ENCODE measurements at regions not wholly inside any gene's neighbourhood (a gene's known extent, or its start where the extent isn't known, plus 50 kb on each side); places are given as distances from the start of the nearest gene placed in this dataset.

- Histone ChIP-seq H2BK12ac (ENCODE audit: low read depth, low read length) (0 out of 2 replicates have a peak overlapping the region, but pooled peaks have one; percentile 68), H4K8ac (ENCODE audit: extremely low read depth, insufficient read depth, low read length) (peak overlapping the region; percentile 62; the same call in 1 of the 2 replicates), H2BK5ac (ENCODE audit: low read depth, low read length) (no peak overlapping the region), H3K9me3 (ENCODE audit: insufficient read depth in 2 of 2, low read depth in 1 of 2, low read length in 1 of 2) (no peaks in the 10 kb centered on the region), H3K27ac (ENCODE audit: low read depth, low read length) (no peak overlapping the region), H3K4ac (replicated peaks; ENCODE audit: insufficient read length, low read depth, low read length) (no peak overlapping the region), H3K4me1 (replicated peaks in 1 of 4; ENCODE audit: control insufficient read depth in 3 of 4, insufficient read depth in 4 of 4, low read length in 3 of 4) (peaks cover 6 to 14% (median 10%) of the 10 kb centered on the region in 4 experiments), H3K56ac (replicated peaks; ENCODE audit: insufficient read length, low read depth, low read length) (no peak overlapping the region), H3K23ac (ENCODE audit: insufficient read length) (no peak overlapping the region), H2AK5ac (ENCODE audit: low read depth, low read length) (no peak overlapping the region), H2BK20ac (ENCODE audit: low read length) (0 out of 2 replicates have a peak overlapping the region, but pooled peaks have one; percentile 3), H4K5ac (ENCODE audit: insufficient read length, low read depth, low read length) (no peak overlapping the region), H4K91ac (replicated peaks; ENCODE audit: insufficient read length, low read length) (peak overlapping the region; percentile 22), H3K14ac (ENCODE audit: insufficient read length) (no peak overlapping the region), H3K18ac (ENCODE audit: extremely low read depth, low read length) (peak overlapping the region; percentile 44; the same call in 1 of the 2 replicates), H3K27me3 (replicated peaks in 1 of 4; ENCODE audit: control insufficient read depth in 3 of 4, extremely low read depth in 1 of 4, insufficient read depth in 3 of 4, low read length in 3 of 4) (peaks cover 0 to 26% (median 16%) of the 10 kb centered on the region in 4 experiments; a peak in 5 of 7 replicates), H3K9ac (replicated peaks in 1 of 4; ENCODE audit: extremely low read depth in 1 of 4, low read depth in 3 of 4, low read length in 3 of 4) (no peak overlapping the region), H3K79me1 (ENCODE audit: low read depth, low read length) (peaks cover 2% of the 10 kb centered on the region; the same call in 1 of the 2 replicates), H3K79me2 (ENCODE audit: control insufficient read depth in 1 of 2, insufficient read depth in 2 of 2, low read length in 2 of 2) (peaks cover 0 to 26% of the 10 kb centered on the region in 2 experiments; a peak in 2 of 4 replicates), H2BK15ac (ENCODE audit: low read length) (0 out of 2 replicates have a peak overlapping the region, but pooled peaks have one; percentile 55), H4K20me1 (replicated peaks in 1 of 2; ENCODE audit: control insufficient read depth in 1 of 2, insufficient read depth in 2 of 2, low read length in 2 of 2) (peaks cover 2 to 3% of the 10 kb centered on the region in 2 experiments), H3K36me3 (ENCODE audit: control insufficient read depth in 2 of 4, insufficient read depth in 4 of 4, low read length in 3 of 4) (no peaks in the 10 kb centered on the region), H2AFZ (ENCODE audit: low read length) (no peak overlapping the region), H3K4me3 (ENCODE audit: extremely low read depth in 1 of 4, insufficient read depth in 2 of 4, low read depth in 3 of 4, low read length in 4 of 4) (0 out of 8 replicates have a peak overlapping the region, but pooled peaks of 1 of the 4 experiments have one; percentile 8), H3K4me2 (ENCODE audit: insufficient read depth in 1 of 2, low read depth in 2 of 2, low read length in 2 of 2) (peak overlapping the region; percentile 42 to 98; a peak in 3 of 4 replicates), H2BK120ac (replicated peaks; ENCODE audit: low read depth, low read length) (no peak overlapping the region), H3K23me2 (ENCODE audit: low read depth, low read length) (peaks cover 16% of the 10 kb centered on the region; the same call in 1 of the 2 replicates)
- CTCF ChIA-PET (ENCODE audit: partially characterized antibody) = interaction anchor here (0.6 to 3.0 kb wide), 6 partner anchors 10 to 264 kb away, joined by 3 to 10 read pairs (median 4); no protein-coding TSS in a partner anchor
- WGBS, 2 experiments (ENCODE audit: extremely low coverage in 1 of 2, insufficient coverage in 1 of 2, insufficient read length in 1 of 2, insufficient replicate concordance in 2 of 2, low coverage in 1 of 2, low lambda C conversion rate in 2 of 2, missing lambda C conversion rate in 1 of 2) = 84% methylated on average over 23 of the region's 23 CpGs; no CpG with 5 or more reads in 1 of the 2 experiments
- TF ChIP-seq CHD2 (IDR thresholded peaks at IDR 0.05; ENCODE audit: low read length) (no peak), ATF3 (IDR thresholded peaks at IDR 0.05; ENCODE audit: insufficient read depth, low read depth, low read length) (no peak), TBP (IDR thresholded peaks at IDR 0.05; ENCODE audit: low read depth, low read length) (no peak), TAF1 (IDR thresholded peaks at IDR 0.05; ENCODE audit: low read depth, low read length) (no peak), RXRA (IDR thresholded peaks at IDR 0.05; ENCODE audit: insufficient read depth, low read depth, low read length) (no peak), YY1 (IDR thresholded peaks at IDR 0.05; ENCODE audit: low read depth, low read length) (no peak), CBX5 (IDR thresholded peaks at IDR 0.05; ENCODE audit: low read depth, low read length) (no peak), TAF7 (optimal IDR thresholded peaks at IDR 0.05; ENCODE audit: borderline replicate concordance, low read depth, low read length) (no peak), POU5F1 (IDR thresholded peaks at IDR 0.05; ENCODE audit: low read depth, low read length) (no peak), ASH2L (IDR thresholded peaks at IDR 0.05; ENCODE audit: low read length) (no peak), EZH2 (IDR thresholded peaks at IDR 0.05; ENCODE audit: low read depth, low read length, severe bottlenecking) (no peak), FOSL1 (IDR thresholded peaks at IDR 0.05; ENCODE audit: insufficient read depth, low read depth, low read length) (no peak), SP2 (IDR thresholded peaks at IDR 0.05; ENCODE audit: low read length) (no peak), NRF1 (IDR thresholded peaks at IDR 0.05; ENCODE audit: low read depth, low read length) (no peak)
- FAIRE-seq = no peak
- POLR2A ChIA-PET (ENCODE audit: partially characterized antibody) = interaction anchor here (0.9 to 2.4 kb wide), 3 partner anchors 10 to 106 kb away, joined by 3 to 15 read pairs (median 5); no protein-coding TSS in a partner anchor
- DNase-seq (ENCODE audit: low read depth in 1 of 2, low spot score in 2 of 2) = no peak
These were observed 116.7 kb upstream of the MYL2 start for GRCh38 chr12:111037047-111037446.
